Embryonic facial prominence (tissue), 1 donor: ENCODE measurements at regions not wholly inside any gene's neighbourhood (a gene's known extent, or its start where the extent isn't known, plus 50 kb on each side); places are given as distances from the start of the nearest gene placed in this dataset.
A peak's percentile ranks its signal among the peaks of the same experiment; 100 is the strongest.
"Not testable (repeated sequence)": the region's sequence is repeated elsewhere in the genome, so short reads cannot be mapped to it uniquely, and the experiment has no call there.

Source experiments
- DNase-seq: peaks from one replicate; pipeline ENCODE4 v3.0.0-alpha.2; 2016; ENCODE audit errors: extremely low spot score

DNA sequence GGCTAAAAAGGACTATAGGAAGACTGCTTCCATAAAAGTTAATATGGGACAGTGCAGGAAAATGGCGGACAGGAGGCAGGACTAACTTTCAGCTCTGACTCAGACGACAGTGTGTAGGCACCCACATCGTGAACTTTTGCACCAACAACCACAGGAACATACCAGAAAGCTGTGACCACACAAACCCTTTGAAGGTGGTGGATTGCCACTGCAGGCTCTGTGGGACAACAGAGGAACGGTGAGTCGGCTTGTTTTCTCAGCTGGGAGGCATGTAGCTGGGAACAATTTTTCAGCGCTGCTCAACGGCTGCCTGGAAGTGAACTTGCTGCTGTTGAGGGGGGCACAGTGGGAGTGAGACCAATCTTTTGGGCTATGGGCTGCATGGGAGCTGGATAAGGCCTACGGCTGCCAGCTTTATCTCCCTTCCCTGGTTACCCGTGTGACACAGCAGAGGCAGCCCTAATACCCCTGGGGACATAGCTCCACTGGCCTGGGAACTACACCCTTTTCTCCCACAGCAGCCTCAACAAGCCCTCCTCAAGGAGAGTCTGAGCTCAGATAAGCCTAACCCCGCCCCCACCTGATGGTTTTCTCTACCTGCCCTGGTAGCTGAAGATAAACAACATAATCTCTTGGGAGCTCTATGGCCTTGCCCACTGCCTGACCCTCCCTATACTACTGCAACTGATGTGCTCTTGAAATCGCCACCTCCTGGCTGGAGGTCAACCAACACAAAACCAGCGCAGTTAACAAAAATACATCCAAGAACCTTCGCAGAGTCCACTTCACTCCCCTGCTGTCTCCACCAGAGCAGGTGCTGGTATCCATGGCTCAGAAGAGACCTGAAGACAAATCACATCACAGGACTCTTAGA is 1537.0 kb downstream of the C4orf33 start:
- no peak for DNase-seq

DNA sequence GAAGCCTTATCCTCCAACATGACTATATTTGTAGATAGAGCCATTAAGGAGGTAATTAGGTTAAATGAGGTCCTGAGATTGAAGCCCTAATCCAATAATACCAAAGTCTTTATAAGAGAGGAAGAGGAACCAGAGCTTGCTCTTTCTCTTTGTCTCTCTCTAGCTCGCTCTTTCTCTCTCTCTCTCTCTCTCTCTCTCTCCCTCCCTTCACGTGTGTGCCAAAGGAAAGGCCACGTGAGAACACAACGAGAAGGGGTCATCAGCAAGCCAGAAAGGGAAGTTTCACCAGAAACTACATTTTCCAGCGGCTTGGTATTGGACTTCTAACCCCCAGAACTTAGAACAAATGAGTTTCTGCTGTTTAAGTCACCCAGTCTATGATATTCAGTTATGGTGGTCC is 1540.5 kb downstream of the C4orf33 start:
- no peak for DNase-seq

DNA sequence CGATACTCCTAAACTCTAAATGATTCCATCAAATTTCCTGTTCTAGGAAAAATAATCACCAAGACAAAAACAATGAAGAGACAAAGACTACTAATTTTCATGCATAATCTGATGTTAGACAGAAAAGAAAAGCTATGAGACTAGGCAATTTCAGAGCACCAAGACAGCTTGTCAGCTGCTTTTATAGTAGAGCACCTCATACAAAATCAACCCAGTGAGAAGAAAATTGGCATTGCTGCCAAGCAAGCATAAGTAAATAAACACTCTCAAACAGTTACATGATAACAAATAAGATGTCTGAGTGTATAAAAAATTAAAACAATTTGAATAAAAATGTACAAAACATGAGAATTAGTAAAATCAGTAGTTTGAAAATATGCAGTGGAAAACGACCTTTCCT is 1544.6 kb downstream of the C4orf33 start:
- no peak for DNase-seq

DNA sequence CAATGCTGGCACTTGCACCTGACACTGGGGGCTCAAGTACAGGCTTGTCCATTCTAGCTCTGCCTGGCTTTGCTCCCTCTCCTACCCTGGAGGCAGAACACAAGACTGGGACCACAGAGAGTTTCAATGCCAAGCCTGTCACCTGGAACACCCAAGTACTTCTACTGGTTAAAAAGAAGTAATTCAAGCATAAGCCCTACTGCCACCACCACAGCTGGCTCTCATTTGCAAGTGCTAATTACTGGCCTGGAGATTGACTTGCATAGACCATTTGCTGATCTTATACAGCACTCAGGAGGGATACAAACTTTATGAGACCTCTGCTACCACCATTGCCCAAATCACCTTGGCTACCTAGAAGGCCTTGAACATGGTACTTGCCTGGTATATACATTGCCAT is 1550.9 kb downstream of the C4orf33 start:
- DNase-seq: no peak

DNA sequence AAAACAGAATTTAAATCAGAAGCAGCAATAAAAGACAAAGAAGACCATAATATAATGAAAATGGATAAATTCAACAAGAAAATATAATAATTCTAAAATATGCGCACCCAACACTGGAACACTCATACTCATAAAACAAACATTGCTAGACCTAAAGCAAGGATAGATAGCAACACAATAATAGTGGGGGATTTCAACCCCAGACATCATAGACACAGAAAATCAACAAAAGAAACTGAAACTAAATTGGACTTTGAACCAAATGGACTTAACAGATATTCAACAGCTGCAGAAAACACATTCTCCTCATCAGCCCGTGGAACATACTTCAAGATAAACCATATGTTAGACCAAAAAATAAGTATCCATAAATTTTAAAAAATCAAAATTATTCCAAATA is 1552.6 kb downstream of the C4orf33 start:
- no peak for DNase-seq

DNA sequence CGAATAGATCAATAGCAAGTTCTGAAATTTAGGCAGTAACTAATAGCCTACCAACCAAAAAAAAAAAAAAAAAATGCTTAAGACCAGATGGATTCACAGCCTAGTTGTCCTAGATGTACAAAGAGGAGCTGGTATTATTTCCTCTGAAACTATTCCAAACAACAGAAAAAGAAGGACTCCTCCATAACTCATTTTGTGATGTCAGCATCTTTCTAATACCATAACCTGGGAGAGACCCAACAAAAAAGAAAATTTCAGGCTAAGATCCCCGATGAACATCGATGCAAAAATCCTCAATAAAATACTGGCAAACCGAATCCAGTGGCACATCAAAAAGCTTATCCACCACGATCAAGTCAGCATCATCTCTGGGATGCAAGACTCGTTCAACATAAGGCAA is 1557.9 kb downstream of the C4orf33 start:
- DNase-seq: no peak

DNA sequence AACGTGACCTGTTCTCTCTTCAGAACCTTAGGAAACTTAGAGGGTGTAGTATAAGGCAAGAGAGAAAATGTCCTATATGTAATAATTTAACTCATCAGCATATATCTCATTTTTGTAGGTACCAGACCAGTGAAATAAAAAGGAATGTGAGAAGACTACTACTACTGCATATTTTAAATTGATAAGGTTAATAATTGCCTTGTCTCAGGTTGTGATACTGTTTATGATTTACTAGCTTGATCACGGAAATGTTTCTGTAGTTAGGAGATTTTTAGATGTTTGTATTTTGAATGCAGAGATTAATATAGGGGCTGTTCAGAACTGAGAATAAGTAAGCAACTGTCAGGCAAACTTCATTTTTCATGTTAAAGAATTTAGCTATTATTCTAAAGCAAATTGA is 1563.4 kb downstream of the C4orf33 start:
- DNase-seq: no peak

DNA sequence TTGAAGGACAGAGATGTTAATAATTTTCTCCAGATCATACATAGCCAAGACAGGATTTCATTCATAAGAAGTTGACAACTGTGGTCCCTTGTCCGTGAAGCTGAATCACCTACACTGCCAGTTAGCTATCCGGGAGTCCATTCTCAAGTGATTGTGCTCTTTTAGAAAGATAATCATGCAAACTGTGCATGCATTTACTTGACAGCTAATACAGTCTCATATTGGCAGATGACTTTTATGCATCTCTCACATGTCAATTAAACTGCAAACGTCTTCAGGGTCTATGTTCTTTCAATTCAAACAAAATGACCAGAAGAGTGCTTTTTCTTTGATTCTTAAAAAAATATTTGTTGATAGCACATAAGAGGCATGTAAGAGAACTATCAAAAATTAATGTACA is 1572.9 kb downstream of the C4orf33 start:
- DNase-seq: no peak

DNA sequence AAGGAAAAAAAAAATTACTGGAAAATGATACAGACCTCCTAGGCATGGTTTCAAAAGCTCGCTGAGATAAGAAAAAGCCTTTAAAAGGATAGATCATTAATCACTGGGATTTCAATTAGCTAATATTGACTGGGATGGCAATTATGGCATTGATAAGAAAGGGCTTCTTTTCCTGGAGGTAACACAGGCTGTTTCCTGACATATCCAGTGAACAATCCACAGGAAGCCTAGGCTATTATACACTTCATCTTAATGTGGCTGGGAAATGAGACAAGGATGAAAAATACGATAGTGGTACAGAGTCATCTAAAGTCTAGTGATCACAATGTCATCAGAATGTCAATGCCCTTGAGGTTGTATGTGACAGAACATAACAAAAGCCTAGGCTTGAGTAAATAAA is 1579.3 kb downstream of the C4orf33 start:
- DNase-seq: no peak

DNA sequence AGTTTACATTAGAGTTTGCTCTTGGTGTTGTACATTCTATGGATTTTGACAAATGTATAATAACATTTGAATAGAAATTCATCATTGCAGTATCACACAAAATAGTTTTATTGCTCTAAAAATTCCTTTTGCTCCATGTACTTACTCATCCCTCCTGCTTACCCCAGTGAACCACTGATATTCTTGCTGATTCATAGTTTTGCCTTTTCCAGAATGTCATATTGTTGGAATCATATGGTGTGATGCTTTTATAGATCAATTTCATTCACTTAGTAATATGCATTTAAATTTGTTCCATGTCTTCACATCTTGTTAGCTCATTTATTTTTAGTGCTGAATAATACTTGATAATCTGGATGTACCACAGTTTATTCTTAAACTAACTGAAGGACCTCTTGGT is 1593.2 kb downstream of the C4orf33 start:
- no peak for DNase-seq

DNA sequence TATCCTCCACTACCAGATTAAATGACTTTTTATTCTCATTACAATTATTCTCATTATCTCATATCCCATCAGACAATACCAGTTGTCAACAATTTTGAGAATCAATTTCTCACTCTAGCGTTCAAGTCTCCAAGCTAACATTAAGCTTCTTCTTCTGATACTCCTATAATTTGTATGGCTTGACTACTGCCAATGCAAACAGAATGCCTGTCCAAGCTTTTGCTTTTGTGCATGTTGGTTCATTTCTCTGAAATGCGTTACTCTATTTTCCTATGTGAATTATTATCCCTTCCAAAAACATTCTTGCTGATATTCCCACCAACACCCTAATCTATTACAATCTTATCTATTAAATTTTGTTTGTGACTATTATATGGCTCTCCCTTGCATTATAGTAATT is 1602.3 kb downstream of the C4orf33 start:
- DNase-seq: no peak

DNA sequence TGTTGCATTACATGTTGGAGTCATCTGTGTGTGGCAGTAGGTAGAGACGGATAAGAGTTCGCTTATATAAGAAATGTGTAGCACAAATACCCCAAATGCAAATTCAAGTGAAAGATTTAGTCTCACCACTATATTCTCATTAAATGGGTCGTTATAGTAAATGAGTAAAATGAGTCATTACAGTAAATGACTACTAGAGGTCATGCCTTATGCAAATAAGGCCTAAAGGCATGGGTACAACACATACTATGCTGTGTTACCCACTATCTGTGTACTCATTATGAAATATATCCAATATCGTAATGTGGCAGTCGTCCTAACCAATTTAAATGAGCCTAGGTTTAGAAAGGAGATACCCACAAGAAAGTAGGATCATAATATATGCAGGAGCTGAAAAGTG is 1603.1 kb downstream of the C4orf33 start:
- DNase-seq: no peak

DNA sequence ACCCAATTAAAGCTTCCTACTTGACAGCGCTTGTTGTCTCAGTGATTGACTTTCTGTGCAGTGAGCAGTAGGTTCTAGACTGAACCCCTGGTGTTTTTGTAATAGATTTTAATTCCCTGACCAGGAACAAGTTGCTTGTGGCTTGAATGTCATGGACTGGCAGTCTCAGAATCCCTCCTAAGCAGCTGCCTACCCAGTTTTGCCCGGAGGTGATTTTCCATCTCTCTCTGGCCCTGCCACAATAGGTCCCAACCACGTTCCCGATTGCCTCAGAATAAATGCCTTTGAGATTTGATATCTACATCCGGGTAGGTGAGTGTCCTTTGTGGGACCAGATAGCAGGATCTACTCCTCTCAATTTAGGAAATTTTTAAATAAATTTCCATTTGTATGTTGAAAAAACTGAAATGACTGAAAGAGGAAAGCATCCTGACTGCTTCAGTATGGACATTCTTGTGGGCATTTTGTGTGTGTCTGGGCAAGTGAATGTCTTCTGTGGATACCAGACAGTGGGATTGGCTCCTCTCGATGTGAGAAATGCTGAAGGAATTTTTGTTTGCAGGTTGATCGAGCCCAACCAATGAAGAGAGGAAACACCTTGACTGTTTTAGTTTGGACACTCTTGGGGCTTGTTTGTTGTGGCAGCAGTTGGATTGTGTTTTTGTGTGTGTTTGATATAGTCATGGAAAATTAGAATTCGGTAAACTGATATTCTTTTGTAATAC is 1607.4 kb downstream of the C4orf33 start:
- DNase-seq: no peak

DNA sequence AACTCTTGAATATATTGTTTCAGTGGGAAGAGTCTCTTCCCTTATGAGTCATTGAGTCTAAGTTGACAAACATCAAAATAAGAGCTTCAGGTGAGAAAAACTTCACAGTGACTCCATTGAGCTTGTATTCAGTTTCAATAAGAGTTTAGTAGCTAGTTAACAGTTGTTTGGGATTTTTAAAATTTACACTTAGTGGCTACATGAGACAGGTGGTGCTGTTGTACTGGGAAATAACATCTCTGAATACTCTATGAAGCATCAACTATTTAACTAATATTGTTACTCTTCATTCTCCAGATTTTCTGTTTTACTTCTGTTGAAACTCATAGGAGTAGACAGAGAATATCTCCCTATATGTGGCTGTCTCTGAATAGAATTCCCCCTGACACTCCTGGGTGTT is 1609.1 kb downstream of the C4orf33 start:
- DNase-seq: no peak

DNA sequence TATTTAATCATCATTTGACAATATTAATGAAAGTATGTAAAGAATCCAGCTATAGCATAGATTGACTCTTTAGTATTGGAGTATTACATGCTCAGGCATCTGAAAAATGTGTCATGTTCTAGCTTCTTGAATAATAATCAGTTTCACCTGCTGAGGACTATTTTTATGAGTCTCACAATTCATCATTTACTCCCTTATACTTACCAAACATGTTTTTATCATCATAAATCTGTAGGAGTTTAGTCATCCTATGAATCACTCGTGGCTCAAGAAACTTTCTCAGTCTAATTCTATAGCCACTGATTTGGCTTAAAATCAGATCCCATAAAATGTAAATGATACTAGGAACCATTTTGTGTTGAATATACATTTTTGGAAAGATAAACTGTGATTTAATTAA is 1616.1 kb downstream of the C4orf33 start:
- no peak for DNase-seq

DNA sequence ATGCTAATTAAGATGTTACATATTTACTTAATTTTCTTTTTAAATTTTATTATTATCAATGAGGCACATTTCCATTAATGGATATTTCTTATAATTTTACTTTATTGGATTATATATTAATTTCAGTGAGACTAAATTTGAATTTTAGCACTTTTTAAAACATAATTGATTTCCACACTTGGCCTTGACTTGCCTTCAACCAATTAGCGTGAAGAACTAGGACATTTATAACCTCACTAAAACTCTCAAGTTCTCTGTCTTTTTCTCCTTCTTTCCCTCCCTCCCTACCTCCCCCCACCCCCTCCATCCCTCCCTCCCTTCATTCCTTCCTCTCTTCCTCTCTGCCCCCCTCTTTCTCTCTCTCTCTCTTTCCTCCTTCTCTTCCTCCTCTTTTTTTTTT is 1618.1 kb downstream of the C4orf33 start:
- no peak for DNase-seq

DNA sequence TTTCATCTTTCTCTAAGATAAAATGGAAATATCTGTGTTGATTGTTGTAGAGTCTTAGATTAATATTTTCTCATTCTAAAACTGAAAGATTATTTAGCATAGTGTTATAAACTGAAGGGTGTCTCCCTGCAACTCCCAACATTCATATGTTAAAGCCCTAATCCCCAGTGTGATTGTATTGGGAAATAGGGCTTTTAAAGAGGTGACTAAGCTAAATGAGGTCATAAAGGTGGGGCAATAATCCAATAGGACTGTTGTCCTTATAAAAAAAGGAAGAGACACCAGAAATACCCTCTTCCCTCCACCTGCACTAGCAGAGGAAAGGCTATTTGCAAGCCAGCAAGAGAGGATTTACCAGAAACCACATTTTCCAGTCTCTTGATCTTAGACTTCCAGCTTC is 1626.4 kb downstream of the C4orf33 start:
- no peak for DNase-seq

DNA sequence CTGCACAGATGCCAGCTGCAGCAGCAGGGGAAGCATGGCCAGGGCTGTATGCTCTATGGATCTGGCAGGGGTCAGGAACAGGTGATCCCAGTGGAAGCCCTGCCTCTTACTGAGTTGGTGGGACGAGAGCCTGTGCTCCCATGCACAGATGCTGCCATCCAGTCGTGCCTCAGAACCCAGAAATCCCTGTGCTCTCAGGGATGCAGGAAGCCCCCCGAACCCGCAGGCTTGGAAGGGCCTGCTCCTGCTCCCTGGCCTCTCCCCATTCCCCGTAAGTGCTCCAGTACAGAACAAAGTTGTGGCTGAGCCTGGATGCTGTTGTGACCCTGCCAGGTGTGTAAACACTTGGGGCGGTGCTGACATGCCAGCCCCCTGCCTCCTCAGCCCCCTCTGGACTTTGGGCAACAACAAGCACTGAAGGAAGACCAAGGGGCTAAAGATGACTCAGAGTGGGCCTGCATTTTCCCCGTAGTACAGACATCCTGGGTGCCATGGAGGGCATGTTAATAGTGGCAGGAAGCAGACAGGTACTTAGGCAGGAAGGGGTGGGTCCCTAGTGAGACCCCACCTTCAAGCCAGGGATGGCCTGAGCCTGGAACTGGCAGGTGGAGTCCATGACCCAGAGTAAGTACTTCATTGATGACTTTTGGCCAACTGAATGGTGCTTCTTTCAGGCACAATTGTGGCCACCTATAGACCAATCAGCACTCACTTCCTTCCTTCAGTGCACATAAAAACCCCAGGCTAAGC is 1640.7 kb downstream of the C4orf33 start:
- DNase-seq: no peak

DNA sequence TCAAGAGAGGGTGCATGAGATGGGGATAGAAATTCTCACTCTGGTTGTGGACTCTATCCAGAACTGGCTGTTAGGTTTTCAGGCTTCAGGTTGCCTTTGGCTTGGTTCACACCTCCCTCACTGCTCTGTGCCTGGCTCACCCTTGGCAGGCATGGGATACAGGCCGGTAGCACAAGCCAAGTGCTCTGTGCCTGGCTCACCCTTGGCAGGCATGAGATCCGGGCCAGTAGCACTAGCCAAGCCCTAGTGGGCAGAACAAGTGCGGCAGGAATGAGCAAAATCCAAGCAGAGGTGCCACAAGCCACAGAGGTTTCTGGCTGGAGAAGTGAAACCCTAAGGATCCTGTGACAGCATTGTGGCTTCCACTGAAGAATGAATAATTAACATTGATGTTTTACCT is 1642.3 kb downstream of the C4orf33 start:
- DNase-seq: no peak

DNA sequence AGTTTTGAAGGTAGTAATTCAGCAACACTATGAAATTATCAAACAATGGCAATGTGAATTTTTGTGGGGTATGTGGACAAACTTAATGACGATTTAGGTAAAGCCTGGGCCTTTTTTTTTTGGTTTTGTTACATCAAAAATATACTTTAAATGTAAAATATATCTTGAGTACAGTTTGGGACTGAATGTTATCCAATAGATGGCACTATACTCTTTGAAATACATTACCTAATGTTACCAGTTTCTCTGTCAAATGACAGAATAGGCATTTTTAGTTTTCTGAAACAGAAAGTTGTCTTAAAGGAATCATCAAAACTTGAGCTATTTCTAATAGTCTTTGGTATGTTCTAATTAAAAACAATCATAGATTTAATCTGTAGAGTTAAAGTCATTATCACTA is 1651.9 kb downstream of the C4orf33 start:
- DNase-seq: peak; percentile 14

DNA sequence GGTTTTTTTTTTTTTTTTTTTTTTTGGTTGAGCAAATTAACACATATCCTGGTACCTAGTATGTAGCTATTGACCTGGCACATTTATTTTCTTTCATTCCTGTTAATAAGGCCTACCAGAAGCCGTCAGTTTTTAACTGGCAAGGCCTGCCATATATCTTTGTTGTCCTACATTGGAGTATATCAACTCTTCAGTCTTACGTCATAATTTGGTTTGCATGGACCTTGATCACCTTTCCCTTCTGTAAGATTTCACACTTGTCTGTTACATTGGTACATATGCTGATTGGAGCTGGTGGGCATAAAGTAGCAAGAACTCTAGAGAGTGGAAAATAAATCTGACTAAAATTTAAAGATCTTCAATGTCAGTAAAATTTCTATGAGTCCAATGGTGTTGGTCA is 1658.0 kb downstream of the C4orf33 start:
- DNase-seq: no peak

DNA sequence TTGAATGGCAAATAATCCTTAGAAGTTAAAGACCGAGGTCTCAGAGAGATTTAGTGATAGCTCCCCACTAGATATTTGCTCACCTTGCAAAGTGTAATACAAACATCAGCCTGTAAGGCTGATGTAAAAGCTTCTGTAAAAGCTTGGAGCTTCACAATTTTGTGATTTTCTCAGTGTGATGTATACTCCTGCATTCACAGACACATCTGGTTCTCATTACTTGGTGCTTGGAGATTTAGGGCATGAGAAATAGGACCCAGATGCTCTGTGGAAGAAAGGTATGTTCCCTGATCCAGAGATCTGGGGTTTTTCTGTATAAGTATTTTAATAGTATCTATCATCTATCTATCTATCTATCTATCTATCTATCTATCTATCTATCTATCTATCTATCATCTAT is 1664.3 kb downstream of the C4orf33 start:
- DNase-seq: peak; percentile 29

DNA sequence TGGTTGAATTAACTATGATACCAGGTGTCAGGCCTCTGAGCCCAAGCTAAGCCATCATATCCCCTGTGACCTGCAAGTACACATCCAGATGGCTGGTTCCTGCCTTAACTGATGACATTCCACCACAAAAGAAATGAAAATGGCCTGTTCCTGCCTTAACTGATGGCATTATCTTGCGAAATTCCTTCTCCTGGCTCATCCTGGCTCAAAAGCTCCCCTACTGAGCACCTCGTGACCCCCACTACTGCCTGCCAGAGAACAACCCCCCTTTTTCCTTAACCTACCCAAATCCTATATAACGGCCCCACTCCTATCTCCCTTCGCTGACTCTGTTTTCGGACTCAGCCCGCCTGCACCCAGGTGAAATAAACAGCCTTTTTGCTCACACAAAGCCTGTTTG is 1671.4 kb downstream of the C4orf33 start:
- DNase-seq: not testable (repeated sequence)
